ENCODE measurements at regions not wholly inside any gene's neighbourhood (a gene's known extent, or its start where the extent isn't known, plus 50 kb on each side); places are given as distances from the start of the nearest gene placed in this dataset.

DNA sequence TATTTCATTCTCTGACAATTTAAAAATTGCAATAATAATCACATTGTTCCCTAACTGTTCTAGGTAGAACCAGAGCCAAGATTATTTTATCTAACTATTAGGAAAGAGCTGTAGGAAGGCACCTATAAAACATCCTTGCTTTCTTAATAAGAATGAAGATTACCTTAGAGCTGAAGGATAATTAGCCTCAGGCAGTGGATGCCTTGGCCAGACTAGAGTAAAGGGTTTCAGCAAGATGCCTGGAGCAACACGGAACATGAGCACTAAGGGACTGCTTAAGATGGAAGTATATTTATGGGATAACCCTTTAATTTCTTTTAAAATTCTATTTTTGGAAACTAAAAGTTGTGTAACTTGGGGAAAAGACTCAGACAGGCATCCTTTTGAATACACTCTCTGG is 456.6 kb upstream of the RBMS3 start:
- no peak for DNase-seq (ENCODE audit: low read depth)

- no peak for DNase-seq (ENCODE audit: low read depth)
These were observed 454.0 kb upstream of the RBMS3 start for GRCh38 chr3:28826840-28827239.

DNA sequence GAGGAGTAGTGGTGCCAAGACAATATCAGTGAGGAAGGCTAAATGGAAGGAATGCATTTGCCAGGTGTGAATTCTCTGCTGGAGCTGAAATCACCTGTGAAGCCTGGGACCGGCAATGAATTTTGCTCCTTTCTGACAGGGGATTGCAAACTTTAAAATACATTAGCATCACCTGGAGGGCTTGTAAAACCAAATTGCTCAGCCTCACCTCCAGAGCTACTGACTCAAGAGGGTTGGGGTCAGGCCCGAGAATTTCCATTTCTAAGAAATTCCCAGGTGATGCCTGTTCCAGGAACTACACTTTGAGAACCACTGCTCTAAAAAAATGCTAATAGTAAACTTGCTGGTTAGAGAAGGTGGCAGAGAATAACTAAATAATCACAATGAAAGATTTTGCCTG is 445.6 kb upstream of the RBMS3 start:
- DNase-seq (ENCODE audit: low read depth) = no peak

GRCh38 chr3:28835751-28836150 is 445.1 kb upstream of the RBMS3 start:
- DNase-seq (ENCODE audit: low read depth) = no peak

- DNase-seq (ENCODE audit: low read depth) = no peak
These were observed 444.7 kb upstream of the RBMS3 start for GRCh38 chr3:28836199-28836598.

GRCh38 chr3:28840976-28841376 is 439.9 kb upstream of the RBMS3 start:
- DNase-seq (ENCODE audit: low read depth) = no peak

DNA sequence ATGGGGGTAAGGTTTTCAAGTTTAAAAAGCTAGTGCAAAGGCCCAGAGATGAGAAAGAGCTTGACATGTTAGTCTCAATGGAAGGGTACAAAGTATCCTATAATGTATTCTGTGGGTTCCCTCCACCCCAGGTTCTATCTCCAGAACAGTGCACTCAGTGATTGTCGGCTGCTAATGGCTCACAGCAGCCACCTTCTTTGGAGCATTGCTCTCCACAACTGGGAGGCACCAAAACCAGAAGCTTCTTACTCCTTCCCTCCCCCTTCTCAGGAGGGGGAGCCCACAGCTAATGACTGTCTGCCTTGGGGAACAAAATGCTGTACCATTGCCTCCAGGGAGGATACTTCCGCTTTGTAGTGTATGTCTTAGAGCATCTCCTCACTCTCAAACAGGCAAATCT is 439.4 kb upstream of the RBMS3 start:
- DNase-seq (ENCODE audit: low read depth) = no peak

GRCh38 chr3:28844298-28845005 is 436.4 kb upstream of the RBMS3 start:
- DNase-seq (ENCODE audit: low read depth) = no peak

GRCh38 chr3:28845006-28845324 is 435.9 kb upstream of the RBMS3 start:
- DNase-seq (ENCODE audit: low read depth) = no peak

DNA sequence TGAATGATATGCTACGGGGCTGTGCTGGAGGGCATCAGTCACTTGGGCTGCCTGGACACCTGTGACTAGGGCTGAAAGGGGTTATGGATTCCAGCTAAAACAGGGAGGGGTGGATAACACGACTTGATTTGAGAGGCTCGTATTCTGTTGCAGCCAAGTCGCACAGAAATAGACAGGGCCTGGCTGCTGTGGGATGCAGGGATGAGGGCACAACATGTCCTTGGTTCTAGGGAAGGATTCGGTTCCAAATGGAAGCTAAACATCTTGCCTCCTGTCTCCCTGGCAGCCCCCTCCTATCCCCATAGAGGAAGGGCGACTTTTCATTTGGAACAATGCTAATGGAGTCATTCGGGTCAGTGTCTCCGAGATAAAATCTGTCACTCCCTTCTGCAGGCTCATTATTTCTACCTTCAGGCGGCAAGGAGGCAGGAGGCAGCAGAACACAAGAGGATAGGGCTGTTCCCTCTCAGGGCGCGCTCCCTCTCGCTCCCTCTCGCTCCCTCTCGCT is 433.8 kb upstream of the RBMS3 start:
- DNase-seq (ENCODE audit: low read depth) = no peak

DNA sequence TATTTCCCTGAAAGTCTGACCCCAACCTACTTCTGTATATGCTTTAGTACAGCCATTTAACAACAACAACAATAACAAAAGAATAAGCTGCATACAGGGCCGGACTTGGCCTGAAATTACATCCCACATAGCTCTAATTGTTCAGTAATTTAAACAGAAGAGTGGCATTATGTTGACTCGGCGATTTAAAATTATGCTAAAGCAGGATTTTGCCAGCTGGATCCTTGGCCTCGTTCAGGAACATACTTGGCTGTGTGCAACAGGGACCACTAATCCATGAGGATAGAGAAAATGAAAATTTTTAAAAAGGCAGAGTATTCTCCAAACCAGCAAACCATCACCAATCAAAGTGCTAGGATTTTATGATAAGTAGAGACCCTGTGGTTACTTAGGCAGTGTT is 433.1 kb upstream of the RBMS3 start:
- no peak for DNase-seq (ENCODE audit: low read depth)

DNA sequence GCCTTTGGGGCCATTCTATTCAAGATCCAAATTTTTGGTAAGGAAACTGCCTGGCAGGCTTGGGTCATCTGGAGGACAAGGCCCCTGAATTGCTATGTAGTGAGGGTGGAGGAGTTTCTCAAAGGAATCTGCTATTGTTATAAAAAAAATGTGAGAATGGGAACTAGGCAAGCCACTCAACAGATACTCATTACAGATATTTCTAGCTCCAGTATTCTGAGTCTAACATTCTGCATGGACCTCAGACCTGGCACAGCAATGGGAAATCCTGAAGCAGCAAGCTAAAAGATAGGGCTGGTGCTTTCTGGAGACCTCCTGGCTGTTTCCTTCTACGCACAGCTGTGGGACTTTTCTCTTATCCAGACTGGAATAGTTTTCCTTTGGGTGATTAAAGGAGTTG is 430.7 kb upstream of the RBMS3 start:
- DNase-seq (ENCODE audit: low read depth) = no peak

DNA sequence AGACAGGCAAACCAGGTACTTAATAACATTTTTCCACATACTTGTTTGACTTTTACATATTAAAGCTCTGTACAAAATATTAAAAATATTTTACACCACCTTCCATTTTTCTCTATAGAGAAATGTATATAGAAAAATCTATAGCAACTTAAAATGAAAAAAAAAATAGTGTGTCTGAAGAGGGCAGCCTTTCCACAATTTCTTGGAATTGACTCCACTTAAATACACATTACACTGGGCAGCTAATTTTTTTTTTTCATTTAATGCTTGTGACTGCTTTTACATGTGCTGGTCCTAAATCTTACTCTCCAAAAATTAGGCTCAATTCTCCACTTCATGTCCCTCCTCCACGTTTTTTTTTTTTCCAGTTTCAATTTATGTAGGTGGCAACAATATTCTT is 427.0 kb upstream of the RBMS3 start:
- DNase-seq (ENCODE audit: low read depth) = no peak

DNA sequence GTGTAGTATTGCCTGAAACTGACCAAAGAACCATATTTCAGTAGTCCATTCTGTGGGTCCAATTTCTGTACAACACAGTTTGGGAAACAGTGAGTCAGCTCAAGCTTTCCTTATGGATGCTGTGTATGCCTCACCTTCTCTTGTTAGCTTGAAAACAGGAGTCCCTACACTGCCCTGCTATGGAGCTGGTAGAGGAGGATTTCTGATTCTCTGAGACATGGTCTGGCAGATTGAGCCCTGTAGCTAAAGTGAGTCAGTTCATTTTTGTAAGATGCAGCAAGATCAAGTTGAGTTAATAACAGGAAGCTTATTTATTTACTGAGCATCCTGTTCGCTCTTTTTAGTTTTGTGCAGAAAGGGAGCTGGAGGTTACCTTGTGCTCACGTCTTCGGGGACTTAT is 424.1 kb upstream of the RBMS3 start:
- DNase-seq (ENCODE audit: low read depth) = no peak

GRCh38 chr3:28859897-28860296 is 421.0 kb upstream of the RBMS3 start:
- DNase-seq (ENCODE audit: low read depth) = no peak

DNA sequence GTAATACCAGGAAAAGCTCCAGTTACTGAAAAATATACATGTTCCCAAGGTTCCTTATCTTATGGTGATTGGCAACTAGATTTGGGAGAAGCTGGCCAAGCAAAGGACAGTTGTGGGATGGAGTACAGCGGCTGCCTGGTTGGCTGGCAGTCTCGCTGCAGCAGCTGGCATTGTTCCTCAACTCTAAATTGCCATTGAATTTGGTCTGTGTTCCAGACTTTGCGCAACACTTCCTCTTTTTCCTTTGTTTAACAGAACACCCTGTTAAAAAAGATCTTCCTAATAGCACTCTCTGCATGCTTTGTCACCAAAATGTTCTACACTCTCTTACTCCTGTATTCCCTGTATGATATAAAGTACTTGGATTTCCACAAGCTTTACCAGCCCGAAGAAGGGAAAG is 420.6 kb upstream of the RBMS3 start:
- DNase-seq (ENCODE audit: low read depth) = no peak

DNA sequence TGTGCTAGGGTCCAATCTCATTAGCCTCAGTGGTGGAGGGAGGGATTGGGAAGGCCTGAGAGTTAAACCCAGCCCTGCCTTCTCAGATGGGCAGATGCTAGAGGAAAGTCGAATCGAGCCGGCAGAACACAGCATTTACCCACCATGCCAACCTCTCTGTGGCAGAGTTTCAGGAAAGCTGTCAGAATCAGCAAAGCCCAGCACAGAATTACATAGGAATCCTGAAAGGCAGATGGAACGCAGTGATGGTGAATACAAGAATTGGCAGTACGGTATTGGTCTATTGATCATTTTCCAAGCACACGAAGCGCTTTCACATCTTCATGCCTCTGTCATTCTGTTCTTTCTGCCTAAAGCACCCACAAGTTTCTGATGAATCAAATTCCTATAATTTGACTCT is 417.7 kb upstream of the RBMS3 start:
- DNase-seq (ENCODE audit: low read depth) = no peak

DNA sequence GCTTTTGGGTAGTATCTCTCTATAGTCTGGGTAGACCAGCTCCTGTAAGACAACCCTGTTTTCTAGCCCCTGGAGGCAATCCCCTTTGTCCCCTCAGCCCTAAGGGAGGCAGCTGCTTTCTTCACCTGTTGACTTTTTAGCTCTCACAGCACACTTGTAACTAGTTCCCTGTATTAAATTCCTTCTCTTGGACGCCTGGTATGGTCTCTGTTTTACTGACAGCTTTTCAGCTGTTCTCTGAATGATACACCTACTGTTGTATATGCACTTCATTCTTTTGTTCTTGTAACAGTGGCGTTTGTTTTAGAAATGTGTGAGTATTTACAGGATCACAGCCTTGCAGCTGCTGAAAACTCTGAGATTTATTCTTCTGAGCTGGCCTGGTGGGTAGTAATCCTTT is 413.0 kb upstream of the RBMS3 start:
- no peak for DNase-seq (ENCODE audit: low read depth)

GRCh38 chr3:28868897-28869296 is 412.0 kb upstream of the RBMS3 start:
- no peak for DNase-seq (ENCODE audit: low read depth)

DNA sequence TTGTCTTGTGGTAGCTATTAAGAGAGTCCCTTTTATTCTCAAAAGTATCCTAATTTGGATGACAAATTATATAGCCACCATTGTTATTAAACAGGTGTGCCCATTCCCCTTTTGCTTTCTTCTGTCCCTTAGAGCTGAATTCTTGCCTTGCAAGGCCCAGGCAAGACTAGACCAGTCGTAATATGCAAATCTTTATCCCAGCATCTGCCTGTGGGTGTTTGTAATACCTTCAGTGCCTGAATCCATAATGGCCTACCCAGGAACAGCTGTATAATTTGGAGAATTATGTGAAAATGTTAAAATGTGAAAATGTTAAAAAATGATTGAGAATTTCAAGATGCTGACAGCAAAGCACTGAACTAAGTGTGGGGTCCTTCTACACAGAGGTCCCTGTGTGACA is 403.0 kb upstream of the RBMS3 start:
- DNase-seq (ENCODE audit: low read depth) = no peak

GRCh38 chr3:28890373-28890772 is 390.5 kb upstream of the RBMS3 start:
- DNase-seq (ENCODE audit: low read depth) = no peak

DNA sequence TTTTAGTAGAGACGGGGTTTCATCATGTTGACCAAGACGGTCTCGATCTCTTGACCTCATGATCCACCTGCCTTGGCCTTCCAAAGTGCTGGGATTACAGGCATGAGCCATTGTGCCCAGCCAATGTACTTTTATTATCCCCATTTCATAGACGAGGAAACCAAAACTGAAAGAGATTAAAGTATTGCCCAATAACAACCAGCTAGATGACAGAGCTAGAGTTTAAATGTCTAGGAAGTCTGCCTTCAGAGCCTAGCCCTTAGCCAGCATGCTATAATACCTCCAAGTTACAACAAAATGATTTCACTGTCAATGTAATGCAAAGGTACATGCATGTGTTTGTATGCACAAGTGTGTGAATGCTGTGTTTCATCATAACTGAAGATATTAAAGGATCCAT is 389.4 kb upstream of the RBMS3 start:
- DNase-seq (ENCODE audit: low read depth) = no peak

GRCh38 chr3:28900301-28900700 is 380.6 kb upstream of the RBMS3 start:
- DNase-seq (ENCODE audit: low read depth) = no peak

- no peak for DNase-seq (ENCODE audit: low read depth)
These were observed 379.9 kb upstream of the RBMS3 start for GRCh38 chr3:28901018-28901417.

DNA sequence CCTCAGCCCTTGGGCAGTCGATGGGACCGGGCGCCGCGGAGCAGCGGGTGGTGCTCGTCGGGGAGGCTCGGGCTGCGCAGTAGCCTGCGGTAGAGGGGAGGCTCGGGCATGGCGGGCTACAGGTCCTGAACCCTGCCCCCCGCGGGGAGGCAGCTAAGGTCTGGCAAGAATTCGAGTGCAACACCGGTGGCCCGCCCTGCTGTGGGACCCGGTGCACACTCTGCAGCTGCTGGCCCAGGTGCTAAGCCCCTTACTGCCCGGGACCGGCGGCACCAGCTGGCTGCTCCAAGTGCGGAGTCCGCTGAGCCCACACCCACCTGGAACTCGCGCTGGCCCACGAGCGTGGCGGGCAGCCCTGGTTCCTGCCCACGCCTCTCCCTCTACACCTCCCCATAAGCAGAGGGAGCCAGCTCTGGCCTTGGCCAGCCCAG is 377.7 kb upstream of the RBMS3 start:
- no peak for DNase-seq (ENCODE audit: low read depth)
